ENCODE measurements at regions not wholly inside any gene's neighbourhood (a gene's known extent, or its start where the extent isn't known, plus 50 kb on each side); places are given as distances from the start of the nearest gene placed in this dataset.

DNA sequence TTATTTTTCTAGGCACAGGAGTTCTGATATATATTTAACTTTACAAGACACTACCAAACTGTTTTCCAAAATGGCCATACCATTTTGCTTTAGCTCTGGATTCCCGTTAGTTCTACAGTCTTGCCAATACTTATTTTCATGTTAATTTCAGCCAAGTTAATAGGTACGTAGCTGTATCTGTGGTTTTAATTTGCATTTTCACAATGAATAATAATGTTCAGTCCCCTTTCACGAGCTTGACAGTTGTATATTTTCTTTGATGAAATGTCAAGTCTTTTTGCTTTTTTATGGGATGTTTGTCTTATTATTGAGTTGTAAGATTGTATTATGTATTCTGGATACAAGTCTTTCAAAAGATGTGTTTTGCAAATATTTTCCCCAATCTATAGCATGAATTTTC lies 50.6 kb upstream of the GALNT5 start:
- no peak for TF ChIP-seq POLR2A (IDR thresholded peaks at IDR 0.05; ENCODE audit: low read length)
- TF ChIP-seq GATA1 (IDR thresholded peaks at IDR 0.05; ENCODE audit: low read depth, low read length), result no peak

Measured in erythroblast (primary cell).